SU-DHL-6 (cell line): ENCODE measurements at regions not wholly inside any gene's neighbourhood (a gene's known extent, or its start where the extent isn't known, plus 50 kb on each side); places are given as distances from the start of the nearest gene placed in this dataset.

ENCODE experiments used
- CTCF ChIP-seq: fragments of 200-600 bp; sonication (generic); IDR thresholded peaks from one replicate; pipeline ENCODE4 v1.5.1; 2017; ENCODE audit warnings: antibody characterized with exemption, mild to moderate bottlenecking, low read length, moderate library complexity; ENCODE audit not compliant: insufficient read depth, poor library complexity, severe bottlenecking
- EZH2phosphoT487 ChIP-seq: fragments of 200-600 bp; sonication (generic), shearing (Covaris generic); conservative IDR thresholded peaks from 2 replicates; pipeline ENCODE4 v1.6.1; 2018; ENCODE audit warnings: mild to moderate bottlenecking, antibody characterized with exemption, low read length, moderate library complexity, mixed read lengths

- TF ChIP-seq CTCF: no peak
- TF ChIP-seq EZH2phosphoT487: no peak
Measured at GRCh38 chr6:155523821-155524651, 68.4 kb upstream of the NOX3 start.
